ENCODE measurements at regions not wholly inside any gene's neighbourhood (a gene's known extent, or its start where the extent isn't known, plus 50 kb on each side); places are given as distances from the start of the nearest gene placed in this dataset.

DNA sequence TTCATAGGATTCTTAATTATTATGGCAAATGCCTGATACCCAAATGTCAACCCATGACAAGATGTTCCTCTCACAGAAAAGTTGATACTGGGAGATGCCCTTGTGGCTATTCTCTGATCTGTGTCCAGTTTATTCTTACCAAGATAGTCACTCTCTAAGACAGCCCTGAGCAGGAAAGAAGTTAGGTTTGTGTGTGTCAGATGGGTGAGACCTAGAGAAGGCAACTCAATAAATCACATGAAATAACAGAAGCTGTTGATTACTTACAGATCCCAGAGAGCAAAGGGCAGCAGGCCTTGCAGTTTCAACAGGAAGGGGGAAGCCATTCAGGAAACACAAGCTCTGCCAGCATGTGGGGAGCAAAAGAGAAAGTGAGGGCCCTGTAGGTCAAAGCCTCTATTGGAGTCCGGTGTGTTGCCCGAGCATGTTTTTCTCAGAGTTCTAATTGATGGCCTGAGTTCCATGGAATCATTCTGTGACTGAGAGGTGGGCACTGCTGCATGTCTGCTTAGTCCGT, 1193.7 kb upstream of the CDH18 start:
- no peak for DNase-seq (ENCODE audit: low read depth, low spot score)

- DNase-seq (ENCODE audit: low read depth, low spot score), result no peak
Observed at GRCh38 chr5:21173526-21173925, 1185.5 kb upstream of the CDH18 start.

DNA sequence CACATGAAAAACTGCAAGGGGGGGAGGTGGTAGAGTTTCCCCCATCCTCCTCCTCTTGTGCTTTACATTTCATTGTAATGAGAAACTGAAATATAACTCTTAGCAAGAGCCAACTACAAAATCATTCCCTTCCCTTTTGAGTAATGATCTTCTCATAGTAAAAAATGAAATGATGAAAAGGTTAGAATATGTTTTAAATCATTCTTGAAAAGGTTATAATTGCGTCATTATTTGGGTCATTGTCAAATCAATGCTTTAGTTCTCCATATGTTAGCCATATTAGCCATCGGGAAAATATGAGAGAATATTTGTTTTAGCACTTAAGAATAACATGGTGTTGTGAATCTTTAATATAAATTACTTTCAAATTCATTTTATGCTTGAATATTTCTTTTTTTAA, 1185.0 kb upstream of the CDH18 start:
- DNase-seq (ENCODE audit: low read depth, low spot score), result no peak

DNA sequence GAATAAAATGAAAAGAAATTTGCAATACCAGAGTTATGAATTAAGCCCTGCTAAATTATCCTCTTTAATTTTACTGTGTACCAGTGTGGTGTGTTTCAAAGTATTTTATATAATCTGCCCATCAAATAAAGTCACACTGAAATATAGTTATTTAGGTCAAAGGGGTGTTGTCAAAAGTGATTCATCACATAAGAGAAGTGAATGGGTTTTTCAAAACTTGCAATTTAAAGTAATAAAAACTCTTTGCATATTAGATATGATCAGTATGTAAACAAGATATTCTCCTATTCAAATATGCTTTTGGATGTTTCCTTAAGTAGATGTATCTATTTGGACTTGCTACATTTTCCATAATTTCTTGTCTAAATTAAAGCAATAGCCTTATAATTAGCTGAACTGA, 1183.0 kb upstream of the CDH18 start:
- DNase-seq (ENCODE audit: low read depth, low spot score), result no peak

GRCh38 chr5:21168557-21168956, 1180.6 kb upstream of the CDH18 start:
- DNase-seq (ENCODE audit: low read depth, low spot score), result no peak

GRCh38 chr5:21165344-21165743, 1177.3 kb upstream of the CDH18 start:
- DNase-seq (ENCODE audit: low read depth, low spot score), result no peak

DNA sequence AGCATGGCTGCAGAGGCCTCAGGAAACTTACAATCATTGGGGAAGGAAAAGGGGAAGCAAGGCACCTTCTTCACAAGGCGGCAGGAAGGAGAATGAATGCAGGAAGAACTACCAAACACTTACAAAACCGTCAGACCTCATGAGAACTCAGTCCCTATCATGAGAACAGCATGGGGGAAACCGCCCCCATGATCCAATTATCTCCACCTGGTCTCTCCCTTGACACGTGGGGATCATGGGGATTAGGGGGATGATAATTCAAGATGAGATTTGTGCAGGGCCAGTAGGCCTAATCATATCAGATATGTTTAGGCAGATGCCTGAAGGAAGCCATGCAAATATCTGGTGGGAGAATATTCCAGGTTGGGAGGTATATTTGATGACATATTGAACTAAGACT, 1176.4 kb upstream of the CDH18 start:
- DNase-seq (ENCODE audit: low read depth, low spot score), result no peak

- DNase-seq (ENCODE audit: low read depth, low spot score), result no peak
Observed at GRCh38 chr5:21159510-21160059, 1171.6 kb upstream of the CDH18 start.

DNA sequence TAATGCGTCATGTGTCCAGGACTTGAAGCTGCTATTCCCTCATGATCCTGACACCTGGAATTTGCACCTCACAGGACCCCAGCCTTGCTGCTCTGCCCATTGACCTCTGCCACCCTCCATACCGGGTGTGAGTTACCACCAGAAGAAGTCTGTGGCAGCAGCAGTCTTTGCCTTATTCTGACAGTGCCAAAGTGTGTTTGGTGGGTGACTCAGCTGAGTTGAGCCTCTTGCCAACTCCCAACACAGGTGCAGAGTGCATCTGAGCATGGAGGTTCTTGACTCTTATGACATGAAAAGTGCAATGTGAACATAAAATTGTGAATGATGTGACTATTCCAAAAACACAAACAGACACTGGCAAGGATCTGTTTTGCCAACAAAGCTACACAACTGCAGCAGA, 1166.5 kb upstream of the CDH18 start:
- no peak for DNase-seq (ENCODE audit: low read depth, low spot score)

- no peak for DNase-seq (ENCODE audit: low read depth, low spot score)
Observed at GRCh38 chr5:21152611-21153010, 1164.6 kb upstream of the CDH18 start.

DNA sequence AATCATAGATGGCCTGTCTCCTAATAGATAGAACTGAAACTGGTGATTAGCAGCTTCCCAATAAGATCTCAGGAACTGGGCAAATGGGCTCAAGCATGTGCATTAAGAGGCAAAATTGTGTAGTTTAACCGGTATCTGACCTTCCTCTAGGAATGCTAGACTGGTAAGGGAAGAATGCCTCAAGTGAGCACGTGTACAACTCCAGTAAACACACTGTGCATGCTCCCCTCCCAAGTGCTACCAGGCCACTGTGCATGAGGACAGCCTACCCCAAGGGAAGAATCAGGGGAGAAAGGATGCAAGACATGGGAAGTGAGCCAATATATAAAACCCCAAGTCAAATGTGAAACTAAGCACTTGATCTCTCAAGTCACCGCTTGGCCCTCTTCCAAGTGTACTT, 1157.4 kb upstream of the CDH18 start:
- DNase-seq (ENCODE audit: low read depth, low spot score), result no peak

DNA sequence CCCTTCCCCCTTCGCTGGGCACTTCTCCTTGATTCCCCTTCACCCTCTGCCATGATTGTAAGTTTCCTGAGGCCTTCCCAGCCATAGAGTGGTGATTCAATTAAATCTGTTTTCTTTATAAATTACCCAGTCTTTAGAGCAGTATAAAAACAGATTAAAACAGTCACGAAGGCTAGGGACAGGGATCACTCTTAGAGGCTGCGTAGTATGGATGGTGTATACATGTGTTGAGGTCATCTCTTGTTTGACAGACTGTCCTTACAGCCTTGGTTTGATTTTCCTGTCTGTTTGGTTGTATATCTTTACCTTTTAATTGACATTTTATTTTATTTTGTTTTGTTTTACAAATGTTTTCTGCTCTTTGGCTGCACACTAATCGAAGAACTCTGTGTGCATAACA, 1155.7 kb upstream of the CDH18 start:
- DNase-seq (ENCODE audit: low read depth, low spot score), result no peak

DNA sequence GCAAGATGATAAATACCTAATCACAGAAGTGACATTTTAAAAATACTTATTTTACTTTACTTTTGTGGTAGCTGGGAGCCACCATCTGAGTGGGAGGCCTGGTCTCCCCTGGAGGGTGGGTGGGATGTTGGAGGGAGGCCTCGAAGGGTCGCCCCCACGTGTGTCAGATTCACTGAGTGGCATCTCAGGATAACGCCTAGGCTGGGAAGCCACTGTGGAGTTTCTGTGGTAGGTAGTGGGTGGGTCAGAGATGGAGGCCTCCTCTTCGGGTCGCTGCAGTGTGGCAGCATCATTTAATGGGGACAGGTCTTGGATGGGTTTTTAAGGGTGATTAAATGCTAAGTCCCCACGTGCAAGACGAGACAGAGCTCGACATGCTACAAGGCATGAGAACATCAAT, 1154.8 kb upstream of the CDH18 start:
- no peak for DNase-seq (ENCODE audit: low read depth, low spot score)

DNA sequence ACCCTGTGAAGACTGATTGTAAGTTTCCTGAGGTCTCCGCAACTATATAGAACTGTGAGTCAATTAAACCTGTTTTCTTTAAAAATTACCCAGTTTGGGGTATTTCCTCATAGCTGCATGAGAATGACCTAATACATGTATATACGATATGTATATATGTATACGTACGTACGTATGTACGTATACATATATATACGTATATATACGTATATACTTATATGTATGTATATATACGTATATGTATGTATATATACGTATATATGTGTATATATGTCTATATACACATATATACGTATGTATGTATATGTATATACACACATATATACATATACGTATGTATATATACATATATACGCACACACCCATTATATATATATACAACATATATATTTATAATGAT, 1153.0 kb upstream of the CDH18 start:
- DNase-seq (ENCODE audit: low read depth, low spot score), result no peak

DNA sequence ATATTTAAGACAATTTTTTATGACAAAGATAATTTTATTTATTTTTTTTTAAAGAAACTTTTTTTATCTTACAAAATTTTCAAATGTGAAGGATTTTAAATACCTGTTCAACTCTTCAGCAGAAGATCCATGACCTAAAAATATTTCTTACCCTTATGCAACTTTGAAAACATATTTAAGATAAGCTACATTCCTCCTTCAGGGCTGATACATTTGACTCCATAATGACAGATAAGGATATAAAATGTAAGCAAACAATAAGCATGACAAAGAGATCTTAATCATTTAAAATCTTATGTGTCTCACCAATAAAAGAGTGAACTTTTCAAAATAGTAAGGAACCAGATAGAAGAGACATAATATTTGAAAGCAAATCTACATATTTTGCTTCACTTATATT, 1138.2 kb upstream of the CDH18 start:
- DNase-seq (ENCODE audit: low read depth, low spot score), result no peak

- no peak for DNase-seq (ENCODE audit: low read depth, low spot score)
Observed at GRCh38 chr5:21125238-21125983, 1137.4 kb upstream of the CDH18 start.

- no peak for DNase-seq (ENCODE audit: low read depth, low spot score)
Observed at GRCh38 chr5:21121213-21121612, 1133.2 kb upstream of the CDH18 start.

DNA sequence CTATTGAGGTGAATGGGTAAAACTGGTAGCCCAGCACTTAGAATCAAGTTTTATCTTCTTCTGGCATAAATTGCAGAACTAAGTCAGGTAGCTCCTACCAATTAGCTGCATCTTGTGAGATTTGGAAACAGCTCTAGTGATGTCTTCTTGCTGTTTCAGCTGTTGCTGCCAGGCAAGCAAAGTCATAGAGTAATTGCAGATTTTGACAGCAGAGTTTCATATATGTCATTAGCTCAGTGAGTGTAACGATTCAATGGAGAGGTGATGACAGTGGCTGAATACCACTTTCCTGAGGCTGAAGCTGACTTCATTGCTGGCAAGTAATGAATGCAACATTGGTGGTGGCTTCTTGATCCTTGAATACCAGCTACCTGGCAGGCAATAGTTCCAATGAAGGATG, 1109.7 kb upstream of the CDH18 start:
- no peak for DNase-seq (ENCODE audit: low read depth, low spot score)

GRCh38 chr5:21094619-21095018, 1106.6 kb upstream of the CDH18 start:
- DNase-seq (ENCODE audit: low read depth, low spot score), result no peak

DNA sequence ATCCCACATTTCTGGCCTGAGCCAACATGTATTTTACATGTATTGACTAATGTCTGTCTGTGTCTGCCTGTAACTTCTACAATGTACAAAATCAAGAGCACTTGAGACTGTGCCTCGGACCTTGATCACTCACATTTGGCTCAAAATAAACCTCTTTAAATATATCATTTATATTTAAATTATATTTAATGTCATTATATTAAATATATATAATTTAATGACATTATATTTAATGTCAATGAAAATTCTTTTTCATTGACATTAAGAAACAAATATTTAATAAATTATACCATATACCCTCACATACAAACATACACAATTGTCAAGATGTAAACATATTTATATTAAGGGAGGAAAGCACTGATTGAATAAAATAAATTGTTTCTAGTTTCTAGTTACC, 1099.8 kb upstream of the CDH18 start:
- no peak for DNase-seq (ENCODE audit: low read depth, low spot score)

- no peak for DNase-seq (ENCODE audit: low read depth, low spot score)
Observed at GRCh38 chr5:21085791-21086190, 1097.8 kb upstream of the CDH18 start.

DNA sequence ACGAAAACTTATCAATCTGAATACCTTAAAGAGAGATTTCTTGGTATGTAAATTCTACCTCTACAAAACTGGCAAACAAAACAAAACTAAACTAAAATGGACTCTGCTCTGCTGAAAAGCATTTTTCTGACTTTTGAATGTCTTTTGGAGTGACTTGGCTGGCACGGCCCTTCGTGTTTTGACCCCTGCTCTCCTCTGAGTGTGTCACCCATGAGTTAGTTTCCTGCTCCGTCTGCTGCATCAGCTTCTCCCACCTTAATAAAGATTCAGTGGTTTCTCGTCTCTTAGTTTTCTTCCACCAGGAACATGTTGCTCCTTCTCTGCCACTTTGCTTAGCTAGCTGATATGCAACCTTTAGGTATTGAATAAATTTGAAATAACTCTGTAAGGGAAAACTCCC, 1084.0 kb upstream of the CDH18 start:
- DNase-seq (ENCODE audit: low read depth, low spot score), result no peak

DNA sequence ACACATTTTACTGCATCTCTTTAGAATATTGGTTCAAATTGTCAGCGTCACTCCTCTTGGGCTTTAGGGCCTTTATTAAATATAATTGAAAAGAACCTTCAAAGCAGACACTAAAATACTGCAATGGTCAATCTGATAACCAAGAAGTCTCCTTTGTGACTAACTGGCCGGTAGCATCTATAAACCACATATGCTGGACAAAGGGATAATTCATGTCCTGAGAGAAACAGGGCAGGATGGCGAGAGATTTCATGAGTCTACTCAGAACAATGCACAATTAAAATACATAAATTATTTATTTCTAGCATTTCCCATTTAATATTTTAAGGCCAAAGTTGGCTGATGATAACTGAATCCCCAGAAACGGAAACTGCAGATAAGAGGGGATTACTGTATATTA, 1083.4 kb upstream of the CDH18 start:
- no peak for DNase-seq (ENCODE audit: low read depth, low spot score)

GRCh38 chr5:21070858-21071257, 1082.9 kb upstream of the CDH18 start:
- peak; percentile 31 for DNase-seq (ENCODE audit: low read depth, low spot score)

Measured in ELF-1 (cell line).